G401 (cell line): ENCODE measurements at regions not wholly inside any gene's neighbourhood (a gene's known extent, or its start where the extent isn't known, plus 50 kb on each side); places are given as distances from the start of the nearest gene placed in this dataset.
A peak's percentile ranks its signal among the peaks of the same experiment; 100 is the strongest.
"Not testable (repeated sequence)": the region's sequence is repeated elsewhere in the genome, so short reads cannot be mapped to it uniquely, and the experiment has no call there.

Source experiments
- DNase-seq: peaks from one replicate; pipeline ENCODE4 v3.0.0-alpha.2; 2015; ENCODE audit warnings: low spot score
- in situ Hi-C: cut with HindIII; loops from 2 replicates; pipeline ENCODE4 v1.10.0; 2016; ENCODE audit warnings: low sequenced_read_pairs, mixed read lengths

- DNase-seq: no peak
- in situ Hi-C loops: no loop called here
Observed at GRCh38 chr22:25437414-25438160, 126.9 kb upstream of the GRK3 start.

GRCh38 chr22:25447067-25447685, 117.3 kb upstream of the GRK3 start:
- in situ Hi-C loops: no loop called here
- DNase-seq: peak; percentile 72

DNA sequence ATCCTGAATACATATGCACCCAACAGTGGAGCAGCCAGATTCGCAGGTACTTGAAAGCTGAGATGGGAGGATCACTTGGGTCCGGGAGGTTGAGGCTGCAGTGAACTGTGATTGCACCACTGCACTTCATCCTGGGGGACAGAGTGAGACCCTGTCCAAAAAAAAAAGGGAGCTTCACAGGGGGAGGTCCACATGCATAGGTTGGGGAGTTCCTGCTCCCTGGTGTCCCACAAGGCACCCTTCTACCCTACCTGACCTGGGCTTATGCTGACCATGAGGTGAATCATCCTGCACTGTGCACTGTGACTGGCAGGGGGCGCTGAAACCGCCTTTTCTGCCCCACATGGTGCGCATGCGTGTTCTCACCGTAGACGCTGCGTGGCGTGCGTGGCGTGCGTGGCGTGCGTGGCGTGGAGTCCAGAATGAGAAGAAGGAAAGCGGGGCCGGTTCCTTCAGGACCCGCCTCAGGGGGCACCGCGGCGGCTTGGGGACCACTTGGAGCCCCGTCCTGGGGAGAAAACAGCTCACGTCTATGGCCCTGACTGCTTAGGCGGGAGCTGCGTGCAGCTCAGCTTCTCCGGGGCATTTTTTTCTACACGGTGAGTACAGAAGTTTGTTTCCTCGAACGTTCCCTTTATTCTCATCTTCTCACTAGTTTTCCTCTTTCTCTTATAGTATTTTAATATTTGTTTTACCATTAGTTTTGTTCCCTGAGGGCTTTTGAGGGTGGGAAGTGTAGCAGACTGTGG, 116.6 kb upstream of the GRK3 start:
- in situ Hi-C loops: no loop called here
- DNase-seq: peak; percentile 90

- peak; percentile 13 for DNase-seq
- in situ Hi-C loops: no loop called here
Observed at GRCh38 chr22:25448435-25449051, 115.9 kb upstream of the GRK3 start.

DNA sequence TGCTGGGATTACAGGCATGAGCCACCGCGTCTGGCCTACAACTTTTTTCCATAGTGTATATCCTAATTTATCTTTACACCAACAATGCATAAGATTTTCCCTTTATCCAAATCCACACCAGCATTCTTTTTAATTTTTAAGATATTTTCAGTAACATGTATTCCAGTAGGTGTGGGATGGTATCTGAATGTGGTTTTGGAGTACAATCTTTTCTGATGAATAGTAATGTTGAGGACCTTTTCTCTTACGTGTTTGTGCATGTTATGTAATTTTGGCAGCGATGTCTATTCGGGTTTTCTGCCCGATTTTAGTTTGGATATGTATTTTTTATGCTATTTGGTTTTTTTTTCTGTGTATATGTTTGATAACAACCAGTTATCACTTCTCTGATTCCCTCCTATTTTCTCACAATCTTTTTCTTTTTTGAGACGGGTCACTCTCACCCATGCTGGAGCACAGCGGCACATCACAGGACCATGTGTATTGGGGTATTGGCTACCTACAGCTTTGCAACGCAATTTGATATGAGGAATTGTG, 114.6 kb upstream of the GRK3 start:
- in situ Hi-C loops: no loop called here
- DNase-seq: no peak

DNA sequence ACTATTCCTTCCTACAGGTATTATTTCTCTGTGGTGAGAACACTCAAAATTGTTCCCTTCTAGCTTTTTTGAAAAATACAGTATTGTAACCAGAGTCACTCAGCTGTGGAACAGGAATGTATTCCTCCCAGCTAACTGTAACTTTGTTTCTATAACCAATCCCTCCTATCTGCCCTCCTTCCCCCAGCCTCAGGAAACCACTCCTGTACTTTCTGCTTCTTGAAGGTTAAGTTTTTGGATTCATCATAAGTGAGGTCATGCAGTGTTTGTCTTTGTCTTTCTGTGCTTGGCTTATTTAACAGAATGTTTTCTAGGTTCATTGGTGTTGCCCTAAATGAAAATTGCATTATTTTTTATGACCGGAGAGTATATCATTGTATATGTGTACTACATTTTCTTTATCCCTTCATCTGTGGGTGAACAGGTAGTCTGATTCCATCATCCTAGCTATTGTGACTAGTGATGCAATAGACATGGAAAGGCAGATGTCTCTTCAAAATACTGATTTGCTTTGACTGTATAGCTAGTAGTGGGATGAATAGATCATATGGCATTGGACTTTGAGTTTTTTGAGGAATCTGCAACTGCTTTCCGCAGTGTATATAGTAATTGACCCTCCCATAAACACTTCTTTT, 112.9 kb upstream of the GRK3 start:
- DNase-seq: no peak
- in situ Hi-C loops: no loop called here

DNA sequence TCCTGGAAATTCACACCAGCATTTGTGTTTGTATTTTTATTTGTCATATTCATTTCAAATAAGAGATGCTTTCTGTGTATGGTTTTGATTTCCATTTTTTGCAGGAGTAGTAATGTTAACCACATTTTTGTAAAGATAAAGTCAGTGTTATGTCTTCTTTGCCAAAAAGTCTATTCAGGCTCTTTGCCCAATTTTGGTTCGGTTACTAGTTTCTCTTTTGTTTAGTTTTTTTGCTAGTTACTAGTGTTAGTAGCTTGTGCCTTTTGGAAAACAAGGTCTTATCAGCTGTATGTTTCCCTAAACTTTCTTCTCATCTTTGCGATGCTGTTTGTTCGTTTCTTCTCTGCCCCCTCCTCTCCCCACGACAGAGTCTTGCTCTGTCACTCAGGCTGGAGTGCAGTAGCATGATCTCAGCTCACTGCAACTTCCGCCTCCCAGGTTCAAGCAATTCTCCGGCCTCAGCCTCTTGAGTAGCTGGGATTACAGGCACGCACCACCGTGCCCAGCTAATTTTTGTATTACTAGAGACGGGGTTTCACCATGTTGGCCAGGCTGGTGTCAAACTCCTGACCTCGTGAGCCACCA, 112.3 kb upstream of the GRK3 start:
- in situ Hi-C loops: no loop called here

DNA sequence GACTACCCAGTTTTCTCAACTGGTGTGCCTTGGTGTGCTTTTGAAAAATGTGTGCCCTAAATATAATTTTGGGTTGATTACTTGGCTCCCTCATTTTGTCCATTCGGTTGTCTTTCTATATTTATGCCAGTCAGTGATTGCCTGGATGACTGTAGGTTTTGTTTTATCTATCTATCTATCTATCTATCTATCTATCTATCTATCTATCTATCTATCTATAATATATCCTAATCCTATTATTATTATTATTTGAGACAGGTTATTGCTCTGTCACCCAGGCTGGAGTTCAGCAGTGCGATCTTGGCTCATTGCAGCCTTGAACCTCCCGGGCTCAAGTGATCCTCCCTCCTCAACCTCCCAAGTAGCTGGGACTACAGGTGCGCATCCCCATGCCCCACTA, 111.4 kb upstream of the GRK3 start:
- in situ Hi-C loops: no loop called here
- no peak for DNase-seq

More for the DNA sequence above, 112.3 kb upstream of the GRK3 start:
- DNase-seq: no peak

GRCh38 chr22:25453557-25453956, 110.9 kb upstream of the GRK3 start:
- DNase-seq: no peak
- in situ Hi-C loops: no loop called here

DNA sequence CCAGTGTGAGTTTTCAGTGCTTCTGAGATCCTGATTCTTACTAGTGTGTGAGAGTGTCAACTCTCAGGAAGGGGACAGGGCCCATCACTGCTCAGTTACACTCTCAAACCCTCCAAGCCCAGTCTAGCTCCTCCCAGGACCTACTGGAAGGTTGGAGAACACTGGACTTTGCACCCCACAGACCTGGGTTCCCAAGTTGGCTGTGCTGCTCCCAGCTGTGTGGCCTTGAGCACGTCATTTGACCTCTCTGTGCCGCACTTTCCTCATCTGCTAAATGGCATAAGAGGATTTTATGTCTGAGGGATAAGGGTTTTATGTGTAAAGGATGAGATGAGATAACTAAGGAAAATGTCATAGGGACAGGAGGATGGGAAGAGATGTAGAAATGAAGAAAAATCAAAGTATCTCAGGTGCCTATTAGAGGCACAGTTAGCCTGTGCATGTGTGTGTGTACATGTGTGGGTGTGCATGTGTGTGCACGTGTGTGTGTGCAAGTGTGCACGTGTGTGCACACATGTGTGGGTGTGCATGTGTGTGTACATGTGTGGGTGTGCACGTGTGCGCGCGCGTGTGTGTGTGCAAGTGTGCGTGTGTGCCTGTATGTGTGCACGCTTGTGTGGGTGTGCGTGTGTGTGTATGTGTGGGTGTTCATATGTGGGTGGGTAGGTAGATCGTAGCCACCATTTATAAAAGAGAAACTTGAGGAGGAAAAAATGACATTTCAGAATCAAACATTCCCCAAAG, 108.0 kb upstream of the GRK3 start:
- DNase-seq, in situ Hi-C loops: not testable (repeated sequence)

DNA sequence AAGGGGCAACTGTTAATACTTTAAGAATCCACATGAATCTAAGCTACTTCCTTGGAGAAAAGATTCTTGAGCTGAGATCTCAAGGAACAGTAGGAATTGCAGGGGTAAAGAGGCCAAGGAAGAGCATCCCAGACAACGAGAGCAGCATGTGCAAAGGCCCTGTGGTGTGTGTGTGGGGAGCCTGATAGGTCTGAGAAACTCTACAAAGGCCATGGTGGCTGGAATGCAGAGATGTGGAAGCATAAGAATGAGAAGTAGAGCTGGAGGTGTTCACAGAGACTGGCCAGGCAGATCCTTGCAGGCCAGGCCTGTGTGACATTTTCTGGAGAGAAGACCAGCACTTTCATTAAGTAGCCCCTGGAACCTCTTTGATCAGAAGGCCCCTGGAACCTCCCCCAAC, 105.8 kb upstream of the GRK3 start:
- DNase-seq, in situ Hi-C loops: not testable (repeated sequence)

GRCh38 chr22:25460682-25461081, 103.8 kb upstream of the GRK3 start:
- in situ Hi-C loops, DNase-seq: not testable (repeated sequence)

DNA sequence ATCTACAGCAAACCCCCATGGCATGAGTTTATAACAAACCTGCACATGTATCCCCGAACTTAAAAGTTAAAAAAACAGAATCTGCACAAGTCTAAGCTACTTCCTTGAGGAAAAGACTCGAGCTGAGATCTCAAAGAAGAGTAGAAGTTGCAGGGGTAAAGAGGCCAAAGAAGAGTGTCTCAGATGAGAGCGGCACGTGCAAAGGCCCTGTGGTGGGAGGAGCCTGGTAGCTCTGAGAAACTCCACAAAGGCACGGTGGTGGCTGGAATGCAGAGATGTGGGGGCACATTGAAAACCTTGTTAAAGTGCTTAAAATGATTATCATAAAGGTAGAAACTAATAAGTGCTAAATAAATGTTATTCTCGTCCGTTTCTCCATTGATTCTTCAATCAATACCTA, 103.2 kb upstream of the GRK3 start:
- in situ Hi-C loops: no loop called here
- no peak for DNase-seq

GRCh38 chr22:25462474-25463346, 101.8 kb upstream of the GRK3 start:
- in situ Hi-C loops: not testable (repeated sequence)
- DNase-seq: peak; percentile 84

- DNase-seq, in situ Hi-C loops: not testable (repeated sequence)
Observed at GRCh38 chr22:25463347-25463628, 101.2 kb upstream of the GRK3 start.

DNA sequence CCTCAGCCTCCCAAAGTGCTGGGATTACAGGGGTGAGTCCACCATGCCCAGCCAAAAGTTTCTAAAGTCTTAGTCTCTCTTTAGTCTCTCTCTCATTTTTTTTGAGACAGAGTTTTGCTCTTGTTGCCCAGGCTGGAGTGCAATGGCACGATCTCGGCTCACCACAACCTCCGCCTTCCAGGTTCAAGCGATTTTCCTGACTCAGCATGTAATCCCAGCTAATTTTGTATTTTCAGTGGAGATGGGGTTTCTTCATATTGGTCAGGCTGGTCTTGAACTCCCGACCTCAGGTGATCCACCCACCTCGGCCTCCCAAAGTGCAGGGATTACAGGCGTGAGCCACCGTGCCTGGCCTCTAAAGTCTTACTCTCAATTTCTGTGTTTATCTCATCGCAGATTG, 100.1 kb upstream of the GRK3 start:
- in situ Hi-C loops, DNase-seq: not testable (repeated sequence)

DNA sequence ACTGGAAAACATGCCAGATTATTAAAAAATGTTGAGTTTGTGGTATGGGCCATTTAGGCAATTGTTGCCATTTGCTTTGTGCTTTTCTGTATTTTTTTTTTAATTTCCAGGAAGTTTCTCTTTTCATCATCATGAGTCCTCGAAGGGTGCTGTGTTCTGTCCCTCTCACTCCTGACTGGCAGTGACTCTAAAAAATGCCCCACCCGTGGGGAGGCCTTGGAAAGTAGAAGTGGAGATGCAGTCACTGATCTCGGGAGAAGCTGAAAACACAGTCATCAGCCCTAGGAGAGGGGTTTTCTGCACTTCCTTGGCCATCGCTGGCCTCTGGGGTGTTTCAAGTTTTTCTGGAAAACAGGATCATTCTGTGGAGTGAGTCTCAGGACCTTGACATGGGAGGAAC, 98.5 kb upstream of the GRK3 start:
- in situ Hi-C loops: no loop called here
- no peak for DNase-seq
